Osteocyte (in vitro differentiated cells): ENCODE measurements at regions not wholly inside any gene's neighbourhood (a gene's known extent, or its start where the extent isn't known, plus 50 kb on each side); places are given as distances from the start of the nearest gene placed in this dataset.

Experiments
- DNase-seq: peaks from one replicate; pipeline ENCODE4 v3.0.0; 2021; ENCODE audit warnings: mixed read lengths; ENCODE audit not compliant: unreplicated experiment; ENCODE audit errors: extremely low spot score
- H3K27ac Mint-ChIP-seq: one replicate; pipeline ENCODE4 v1.8.0; 2021; ENCODE audit warnings: mild to moderate bottlenecking, mixed read lengths; ENCODE audit not compliant: unreplicated experiment
- H3K27me3 Mint-ChIP-seq: one replicate; pipeline ENCODE4 v1.8.0; 2021; ENCODE audit warnings: mixed read lengths; ENCODE audit not compliant: unreplicated experiment
- H3K36me3 Mint-ChIP-seq: one replicate; pipeline ENCODE4 v1.8.0; 2021; ENCODE audit warnings: mixed read lengths; ENCODE audit not compliant: unreplicated experiment
- H3K4me1 Mint-ChIP-seq: one replicate; pipeline ENCODE4 v1.8.0; 2021; ENCODE audit warnings: mixed read lengths; ENCODE audit not compliant: unreplicated experiment
- H3K4me3 Mint-ChIP-seq: one replicate; pipeline ENCODE4 v1.8.0; 2021; ENCODE audit warnings: mild to moderate bottlenecking, moderate library complexity, mixed read lengths; ENCODE audit not compliant: unreplicated experiment
- H3K9me3 Mint-ChIP-seq: one replicate; pipeline ENCODE4 v1.8.0; 2021; ENCODE audit warnings: mixed read lengths; ENCODE audit not compliant: unreplicated experiment
- CTCF ChIP-seq: fragments of 200-600 bp; sonication (generic); IDR thresholded peaks from 2 replicates; pipeline ENCODE4 v1.5.0; 2021; ENCODE audit warnings: antibody characterized with exemption, mild to moderate bottlenecking, moderate library complexity

- no peaks in the 10 kb centered on the region for H3K9me3 Mint-ChIP-seq
- H3K36me3 Mint-ChIP-seq, result no peaks in the 10 kb centered on the region
- no peak overlapping the region for H3K4me3 Mint-ChIP-seq
- H3K27ac Mint-ChIP-seq, result no peak overlapping the region
- peaks cover 2% of the 10 kb centered on the region for H3K4me1 Mint-ChIP-seq
- H3K27me3 Mint-ChIP-seq, result no peaks in the 10 kb centered on the region
- no peak for DNase-seq
- TF ChIP-seq CTCF, result no peak
Measured at GRCh38 chr3:35484929-35485530, 154.3 kb upstream of the ARPP21 start.

DNA sequence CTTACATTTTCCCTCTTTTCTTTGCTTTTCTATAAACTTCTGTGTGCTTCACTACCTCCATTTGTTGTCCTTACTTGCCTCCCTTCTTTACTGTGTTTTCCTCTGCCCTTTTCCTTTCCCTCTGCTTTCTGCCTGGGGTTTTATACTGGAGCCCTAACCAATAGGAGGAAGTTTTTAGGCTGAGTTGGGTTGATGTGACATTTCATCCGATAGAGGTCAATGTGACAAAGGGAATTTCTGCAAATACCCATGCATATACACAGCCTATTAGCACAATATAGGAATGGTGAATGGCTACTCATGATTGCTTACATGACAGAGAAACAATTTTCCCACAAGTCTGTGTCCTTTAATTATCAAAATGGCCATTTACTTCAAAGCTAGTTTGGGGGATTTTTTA lies 153.0 kb upstream of the ARPP21 start:
- peaks cover 2% of the 10 kb centered on the region for H3K4me1 Mint-ChIP-seq
- H3K36me3 Mint-ChIP-seq, result no peaks in the 10 kb centered on the region
- no peak overlapping the region for H3K27ac Mint-ChIP-seq
- TF ChIP-seq CTCF, result no peak
- H3K4me3 Mint-ChIP-seq, result no peak overlapping the region
- H3K9me3 Mint-ChIP-seq, result no peaks in the 10 kb centered on the region
- no peak for DNase-seq
- H3K27me3 Mint-ChIP-seq, result no peaks in the 10 kb centered on the region

- DNase-seq, result no peak
- peaks cover 2% of the 10 kb centered on the region for H3K27me3 Mint-ChIP-seq
- no peak overlapping the region for H3K27ac Mint-ChIP-seq
- no peak overlapping the region for H3K4me3 Mint-ChIP-seq
- H3K4me1 Mint-ChIP-seq, result peaks cover 5% of the 10 kb centered on the region
- TF ChIP-seq CTCF, result no peak
- no peaks in the 10 kb centered on the region for H3K36me3 Mint-ChIP-seq
- no peaks in the 10 kb centered on the region for H3K9me3 Mint-ChIP-seq
Measured at GRCh38 chr3:35487376-35487775, 151.9 kb upstream of the ARPP21 start.

- no peaks in the 10 kb centered on the region for H3K36me3 Mint-ChIP-seq
Measured at GRCh38 chr3:35488526-35488925, 150.8 kb upstream of the ARPP21 start.

DNA sequence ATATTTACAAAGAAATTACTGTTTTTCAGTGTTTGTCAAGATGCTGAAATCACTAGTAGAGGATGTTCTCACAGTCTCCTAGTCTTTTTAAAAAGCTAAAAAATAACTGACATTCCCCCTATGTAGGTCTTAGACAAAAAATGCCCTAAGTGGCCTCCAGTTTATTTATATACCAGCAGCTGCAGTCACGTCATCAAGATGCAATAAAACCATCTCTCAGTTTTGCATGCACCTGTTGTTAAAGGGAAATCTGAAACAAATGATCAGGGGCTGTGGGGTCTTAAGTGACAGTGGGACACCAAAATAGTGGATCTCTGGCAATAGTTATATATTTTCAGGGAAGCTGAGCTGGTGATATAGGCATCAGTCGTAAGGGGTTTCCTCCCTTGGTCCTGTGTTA lies 146.5 kb upstream of the ARPP21 start:
- Mint-ChIP-seq H3K4me1 (peaks cover 9% of the 10 kb centered on the region), H3K27ac (no peak overlapping the region)

More at GRCh38 chr3:35488526-35488925, 150.8 kb upstream of the ARPP21 start:
- H3K9me3 Mint-ChIP-seq, result no peaks in the 10 kb centered on the region
- no peak overlapping the region for H3K4me3 Mint-ChIP-seq
- peaks cover 2% of the 10 kb centered on the region for H3K27me3 Mint-ChIP-seq
- peaks cover 5% of the 10 kb centered on the region for H3K4me1 Mint-ChIP-seq
- TF ChIP-seq CTCF, result no peak
- no peak for DNase-seq
- no peak overlapping the region for H3K27ac Mint-ChIP-seq

More for the DNA sequence above, 146.5 kb upstream of the ARPP21 start:
- Mint-ChIP-seq H3K4me3 (no peak overlapping the region), H3K27me3 (peaks cover 2% of the 10 kb centered on the region), H3K9me3 (peaks cover 3% of the 10 kb centered on the region), H3K36me3 (no peaks in the 10 kb centered on the region)
- no peak for TF ChIP-seq CTCF
- DNase-seq, result no peak
